DMS153 (cell line): ENCODE measurements at regions not wholly inside any gene's neighbourhood (a gene's known extent, or its start where the extent isn't known, plus 50 kb on each side); places are given as distances from the start of the nearest gene placed in this dataset.
"Not testable (repeated sequence)": the region's sequence is repeated elsewhere in the genome, so short reads cannot be mapped to it uniquely, and the experiment has no call there.

Source experiments
- DNase-seq: peaks from one replicate; lab custom pipeline; 2025; lab: John Stamatoyannopoulos, UW

DNA sequence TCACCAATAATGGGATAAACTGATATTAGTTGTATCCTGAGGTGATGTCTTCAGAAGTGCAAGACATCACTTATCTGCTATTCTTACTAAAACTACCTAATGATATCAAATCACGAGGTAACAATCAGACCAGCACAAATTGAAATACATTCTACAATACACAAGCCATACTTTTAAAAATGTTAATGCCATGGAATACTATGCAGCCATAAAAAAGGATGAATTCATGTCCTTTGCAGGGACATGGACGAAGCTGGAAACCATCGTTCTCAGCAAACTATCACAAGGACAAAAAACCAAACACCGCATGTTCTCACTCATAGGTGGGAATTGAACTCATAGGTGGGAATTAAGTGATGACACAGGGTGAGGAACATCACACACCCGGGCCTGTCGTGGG, 129.3 kb downstream of the SST start:
- DNase-seq, result no peak

DNA sequence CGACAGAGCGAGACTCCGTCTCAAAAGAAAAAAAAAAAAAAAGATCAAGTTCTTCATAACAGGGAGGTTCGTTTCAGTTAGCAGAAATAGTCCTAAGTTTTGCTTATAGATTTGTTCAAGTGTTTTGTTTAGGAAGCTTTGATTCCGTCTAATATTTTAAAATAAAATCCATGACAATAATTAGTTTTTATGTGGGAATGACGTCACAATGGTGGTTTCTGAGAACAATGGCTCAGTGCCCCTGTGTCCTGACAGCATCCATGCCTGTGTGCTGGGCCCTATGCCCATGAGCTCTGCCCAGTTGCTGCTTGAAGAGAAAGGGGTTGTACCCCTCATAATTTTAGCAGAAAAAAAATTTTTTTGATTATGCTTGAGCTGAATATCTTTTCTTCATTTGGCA, 134.0 kb downstream of the SST start:
- no peak for DNase-seq

DNA sequence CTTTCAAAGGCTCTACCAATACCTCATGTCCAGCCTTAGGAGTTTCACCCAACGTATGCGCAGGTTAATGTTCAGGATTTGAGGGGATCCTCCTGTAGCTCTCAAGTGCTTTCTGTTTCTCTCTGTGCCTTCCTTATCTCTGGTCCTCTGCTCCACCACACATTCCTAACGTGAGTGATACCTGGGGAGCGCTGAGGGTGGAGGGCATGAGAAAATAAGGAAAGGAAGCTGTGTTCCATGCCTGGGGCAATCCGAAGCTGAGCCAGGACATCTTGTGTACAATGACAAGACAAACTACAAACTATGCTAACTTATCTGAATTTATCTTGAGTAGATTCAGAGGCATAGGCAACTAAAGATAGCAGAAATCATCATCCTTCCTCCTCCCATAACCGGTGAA, 136.4 kb downstream of the SST start:
- no peak for DNase-seq

- no peak for DNase-seq
Measured at GRCh38 chr3:187531831-187532230, 138.4 kb downstream of the SST start.

GRCh38 chr3:187522890-187523289, 147.3 kb downstream of the SST start:
- no peak for DNase-seq

- DNase-seq, result no peak
Measured at GRCh38 chr3:187522293-187522692, 147.9 kb downstream of the SST start.

GRCh38 chr3:187521546-187521945, 148.6 kb downstream of the SST start:
- no peak for DNase-seq

DNA sequence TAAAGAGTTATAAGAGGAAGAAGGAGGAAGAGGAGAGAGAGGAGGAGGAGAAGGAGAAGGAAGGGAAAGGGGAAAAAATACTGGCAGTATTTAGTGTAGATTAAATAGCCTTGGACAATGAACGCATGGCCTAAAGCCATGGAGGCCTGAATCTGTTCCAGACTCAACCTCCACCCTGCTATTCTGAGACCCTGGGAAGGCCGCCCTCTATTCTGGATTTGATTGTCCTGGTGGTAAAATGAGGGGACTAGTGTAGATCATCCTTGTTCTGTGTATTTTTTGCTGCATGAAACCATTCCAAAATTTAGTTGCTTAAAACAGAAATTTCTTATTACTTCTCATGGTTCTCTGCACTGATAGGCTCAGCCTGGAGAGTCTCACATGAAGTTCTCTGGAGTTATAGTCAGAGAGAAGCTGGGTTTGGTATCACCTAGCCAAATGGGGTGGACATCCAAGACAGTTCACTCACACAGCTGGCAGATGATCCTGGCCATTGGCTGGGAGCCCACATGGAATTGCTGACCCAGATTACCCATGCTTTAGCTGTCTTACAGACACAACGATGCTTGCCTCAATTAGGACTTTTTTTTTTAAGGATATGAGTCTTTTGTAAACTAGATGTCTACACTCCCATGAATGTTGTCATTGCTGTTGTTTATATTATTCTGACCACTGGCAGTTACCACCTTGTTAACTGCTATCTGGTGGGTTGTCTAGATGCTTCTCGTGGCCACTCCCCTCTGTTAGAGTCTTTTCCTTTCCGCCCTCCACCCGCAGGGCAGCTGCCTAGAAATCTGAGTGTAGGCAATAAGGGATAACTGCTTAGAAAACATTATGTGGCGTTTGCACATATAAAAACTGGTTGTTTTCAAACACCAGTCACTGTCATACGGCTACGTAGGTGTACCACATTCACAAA, 149.9 kb downstream of the SST start:
- DNase-seq, result no peak

DNA sequence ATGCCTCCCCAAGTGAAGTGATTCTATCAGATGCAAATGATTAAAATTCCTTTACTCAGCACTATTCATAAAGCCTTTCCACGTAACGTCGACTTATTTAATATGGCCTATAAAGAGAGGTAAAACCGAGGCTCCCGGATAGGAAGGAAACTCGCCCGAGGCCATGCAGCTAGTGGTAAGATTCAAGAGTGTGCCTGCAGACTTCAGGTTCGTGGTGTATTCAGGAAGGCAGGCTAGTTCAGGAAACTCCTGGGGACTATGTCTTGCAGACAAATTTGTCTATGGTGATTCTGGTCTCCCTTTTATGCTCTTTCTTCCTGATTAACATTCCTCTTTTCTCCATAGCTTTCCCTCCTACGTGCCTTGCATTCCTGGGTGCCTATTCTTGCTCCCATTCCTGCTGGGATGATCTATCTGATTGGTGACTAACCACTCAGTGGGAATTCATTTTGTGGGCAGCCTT, 150.7 kb downstream of the SST start:
- DNase-seq, result no peak

- no peak for DNase-seq
Measured at GRCh38 chr3:187518616-187519015, 150.4 kb downstream of the RTP4 start.

DNA sequence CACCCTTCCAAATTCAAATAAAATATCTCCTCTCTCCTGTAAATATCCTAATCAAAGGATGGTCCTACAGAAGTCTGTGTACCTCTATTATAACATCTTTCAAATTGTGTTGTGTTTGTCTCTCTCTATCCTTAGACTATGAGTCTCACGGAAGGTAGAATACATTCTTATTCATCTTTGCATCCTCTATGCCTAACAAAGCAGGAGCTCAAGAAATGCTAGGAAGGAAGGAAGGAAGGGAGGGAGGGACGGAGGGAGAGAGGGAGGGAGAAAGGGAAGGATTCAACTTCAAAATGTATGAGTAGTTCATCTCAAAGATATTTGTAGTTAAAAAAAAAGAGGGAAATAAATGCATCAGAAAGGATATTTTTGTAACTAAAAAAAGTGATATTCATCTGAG, 150.0 kb downstream of the RTP4 start:
- DNase-seq, result no peak

DNA sequence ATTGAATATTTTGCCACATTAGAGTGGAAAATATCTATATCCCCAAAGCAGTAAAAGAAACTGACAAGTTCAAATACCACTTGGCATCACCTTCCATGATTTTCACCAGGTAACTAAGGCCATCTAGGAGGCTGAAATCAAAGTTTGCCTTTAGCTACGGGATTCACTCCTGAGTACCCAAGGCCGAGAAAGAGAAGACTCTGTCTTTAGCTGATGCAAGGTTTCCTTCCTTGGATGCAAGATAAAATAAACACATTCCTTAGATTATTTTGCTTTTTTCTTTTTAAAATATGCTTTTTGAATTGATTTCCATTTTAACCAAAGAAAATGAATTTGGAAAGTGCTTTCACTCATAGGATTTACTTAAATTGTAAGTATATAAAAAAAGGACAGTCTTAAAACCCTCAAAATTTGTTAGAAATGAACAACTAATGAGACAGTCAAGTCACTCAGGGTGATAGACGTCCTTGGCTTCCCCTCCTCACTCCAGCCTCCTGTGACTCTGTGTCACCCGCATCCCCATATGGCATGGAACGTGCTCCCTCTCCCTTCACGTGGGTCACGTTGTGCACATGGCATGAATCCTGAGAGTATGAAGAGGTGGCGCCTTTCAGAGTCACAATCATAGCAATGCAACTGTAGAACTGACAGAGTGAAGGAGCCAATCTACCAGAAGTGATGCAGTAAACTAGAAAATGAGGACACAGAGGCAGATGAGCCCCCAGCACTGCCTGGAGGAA, 148.4 kb downstream of the RTP4 start:
- DNase-seq, result no peak

GRCh38 chr3:187507905-187508304, 139.7 kb downstream of the RTP4 start:
- no peak for DNase-seq

DNA sequence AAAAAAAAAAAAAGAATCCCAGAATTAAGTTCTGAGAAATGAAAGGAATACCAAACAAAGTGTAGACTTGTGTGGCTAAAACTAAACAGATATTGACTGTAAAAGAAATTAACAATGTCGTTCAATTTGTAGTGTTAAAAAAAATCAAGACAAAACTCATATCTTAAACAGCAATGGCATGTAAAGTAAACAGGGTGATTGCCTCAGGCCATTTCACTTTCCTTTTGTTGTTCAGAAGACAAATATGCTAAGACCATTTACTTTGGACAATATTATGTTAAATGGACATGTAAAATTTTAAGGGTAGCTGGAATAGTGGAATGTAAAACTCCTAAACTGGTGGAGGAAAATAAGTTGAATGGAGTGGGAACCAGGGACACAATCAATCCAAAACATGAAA, 139.1 kb downstream of the RTP4 start:
- DNase-seq, result no peak

DNA sequence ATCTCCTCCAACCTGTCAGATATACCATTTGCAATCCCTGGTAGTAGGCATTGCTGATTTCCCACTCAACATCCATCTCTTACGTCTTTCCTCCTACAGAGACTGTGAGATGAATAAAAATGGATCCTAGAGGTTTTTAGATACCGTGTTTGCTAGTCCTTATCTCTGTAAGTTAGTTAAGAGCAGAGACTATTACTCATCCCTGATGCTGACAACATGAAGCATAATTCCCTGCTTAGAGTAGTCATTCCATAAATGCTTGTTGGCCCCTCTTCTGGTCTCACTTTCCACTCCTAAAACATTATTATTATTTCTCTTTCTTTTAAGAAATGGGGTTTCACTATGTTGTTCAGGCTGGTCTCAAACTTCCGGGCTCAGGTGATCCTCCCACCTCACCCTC, 136.2 kb downstream of the RTP4 start:
- no peak for DNase-seq

DNA sequence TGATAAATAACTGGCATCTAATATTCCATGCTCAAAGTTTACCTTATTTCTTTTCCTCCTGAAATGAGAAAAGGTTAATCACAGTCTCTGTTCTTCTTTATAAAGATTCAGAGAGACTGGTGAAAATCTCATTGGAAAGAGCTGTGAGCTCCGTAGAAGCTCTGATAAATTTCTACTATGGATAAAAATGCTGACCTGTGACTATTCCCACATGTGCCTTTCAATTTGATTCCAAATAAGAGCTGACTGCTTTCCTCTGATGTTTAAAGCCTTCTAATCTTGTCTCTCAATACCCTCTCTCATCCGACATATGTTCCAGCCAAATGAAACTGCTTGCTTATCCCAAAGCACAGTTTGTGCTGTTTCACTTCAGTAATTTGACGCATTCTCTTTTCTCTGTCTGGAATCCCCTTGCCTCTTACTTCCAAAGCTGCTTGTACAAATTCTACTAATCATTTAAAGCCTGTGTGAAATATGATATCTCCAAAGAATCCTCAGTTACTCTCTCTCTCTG, 130.1 kb downstream of the RTP4 start:
- DNase-seq, result no peak

GRCh38 chr3:187497052-187497451, 128.9 kb downstream of the RTP4 start:
- DNase-seq, result no peak

- not testable (repeated sequence) for DNase-seq
Measured at GRCh38 chr3:187494056-187494455, 125.9 kb downstream of the RTP4 start.

DNA sequence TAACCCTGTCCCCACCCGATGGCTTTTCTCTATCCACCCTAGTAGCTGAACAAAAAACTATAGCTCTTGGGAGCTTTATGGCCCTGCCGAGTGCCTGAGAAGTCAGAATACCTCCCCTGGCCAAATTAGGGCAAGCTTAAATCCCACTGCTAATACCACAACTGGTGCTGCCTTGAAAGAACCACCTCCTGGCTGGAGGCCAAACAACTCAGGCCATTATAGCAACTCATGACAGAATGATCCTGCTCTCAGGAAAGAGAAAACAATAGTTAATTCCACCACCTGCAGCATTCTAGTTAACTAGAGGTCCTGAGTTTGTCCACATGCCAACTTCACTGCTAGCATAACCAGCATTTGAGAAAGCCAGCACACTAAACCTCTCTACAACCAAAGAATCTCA, 123.2 kb downstream of the RTP4 start:
- no peak for DNase-seq

GRCh38 chr3:187490366-187490765, 122.2 kb downstream of the RTP4 start:
- no peak for DNase-seq

GRCh38 chr3:187484547-187485295, 116.5 kb downstream of the RTP4 start:
- no peak for DNase-seq

DNA sequence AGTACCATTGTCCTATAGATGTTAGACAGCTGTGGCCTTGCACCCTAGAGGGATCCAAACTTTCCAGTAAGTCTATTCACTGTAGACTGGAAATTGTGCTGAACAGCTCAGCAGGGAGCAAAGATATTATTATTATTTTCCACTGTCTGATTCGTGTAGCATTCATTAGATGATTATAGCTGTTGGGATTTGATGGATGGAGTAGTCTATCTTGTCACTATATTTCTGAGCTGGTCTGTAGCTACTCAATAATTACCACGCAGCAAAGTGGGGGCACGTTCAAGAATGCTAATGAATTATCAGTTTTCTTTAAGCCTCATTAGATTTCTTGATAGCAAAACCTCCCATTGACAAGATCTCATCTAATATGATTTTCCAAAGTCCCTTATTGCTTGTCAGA, 113.2 kb downstream of the RTP4 start:
- DNase-seq, result no peak
